ENCODE measurements at regions not wholly inside any gene's neighbourhood (a gene's known extent, or its start where the extent isn't known, plus 50 kb on each side); places are given as distances from the start of the nearest gene placed in this dataset.

GRCh38 chr1:106944721-106945120 lies 111.8 kb upstream of the PRMT6 start:
- Histone ChIP-seq H3K27ac (ENCODE audit: low read length, poor library complexity, severe bottlenecking) (no peak overlapping the region), H3K4ac (ENCODE audit: low read depth in 1 of 2, low read length in 2 of 2) (no peak overlapping the region), H2AK5ac (ENCODE audit: low read length, severe bottlenecking) (no peak overlapping the region), H2BK12ac (ENCODE audit: low read length in 2 of 2) (no peak overlapping the region), H3K4me2 (ENCODE audit: low read length, poor library complexity, severe bottlenecking) (no peak overlapping the region), H3K79me1 (replicated peaks; ENCODE audit: low read length, poor library complexity, severe bottlenecking) (no peaks in the 10 kb centered on the region), H3K4me1 (ENCODE audit: control insufficient read depth, insufficient read depth, low read depth, low read length) (no peaks in the 10 kb centered on the region), H3K4me3 (ENCODE audit: insufficient read depth in 1 of 2, low read depth in 1 of 2, low read length in 2 of 2) (no peak overlapping the region), H3K23ac (ENCODE audit: low read length in 2 of 2) (no peak overlapping the region), H3K9me3 (ENCODE audit: control insufficient read depth, low read length) (no peaks in the 10 kb centered on the region), H2AFZ (ENCODE audit: low read depth, low read length) (no peak overlapping the region), H4K8ac (ENCODE audit: low read length) (no peak overlapping the region), H3K27me3 (ENCODE audit: control insufficient read depth in 1 of 2, insufficient read depth in 1 of 2, low read length in 2 of 2) (no peaks in the 10 kb centered on the region), H3K9ac (ENCODE audit: low read length) (no peak overlapping the region), H4K91ac (ENCODE audit: low read length) (no peak overlapping the region), H2BK15ac (ENCODE audit: low read depth, poor library complexity, severe bottlenecking) (no peak overlapping the region), H3K36me3 (ENCODE audit: control insufficient read depth in 1 of 2, insufficient read depth in 2 of 2, low read depth in 1 of 2, low read length in 2 of 2) (no peaks in the 10 kb centered on the region), H2BK120ac (ENCODE audit: low read depth, low read length) (no peak overlapping the region), H3K14ac (ENCODE audit: low read length in 2 of 2) (no peak overlapping the region), H3K18ac (ENCODE audit: low read depth in 1 of 2, low read length in 2 of 2) (no peak overlapping the region), H2BK5ac (ENCODE audit: low read depth, low read length, poor library complexity, severe bottlenecking) (no peak overlapping the region)
- DNase-seq: no peak
- 87% methylated on average over 2 of the region's 2 CpGs for WGBS

GRCh38 chr1:106952776-106953175 lies 103.7 kb upstream of the PRMT6 start:
- no peak for DNase-seq
- H3K9me3 ChIP-seq (ENCODE audit: control insufficient read depth, low read length): no peaks in the 10 kb centered on the region
- no peak overlapping the region for H3K9ac ChIP-seq (ENCODE audit: low read length)
- no peaks in the 10 kb centered on the region for H3K4me1 ChIP-seq (ENCODE audit: control insufficient read depth, insufficient read depth, low read depth, low read length)
- no peak overlapping the region for H2BK5ac ChIP-seq (ENCODE audit: low read depth, low read length, poor library complexity, severe bottlenecking)
- no peaks in the 10 kb centered on the region for H3K79me1 ChIP-seq (replicated peaks; ENCODE audit: low read length, poor library complexity, severe bottlenecking)
- no peak overlapping the region for H2AFZ ChIP-seq (ENCODE audit: low read depth, low read length)
- no peaks in the 10 kb centered on the region for H3K27me3 ChIP-seq (ENCODE audit: control insufficient read depth in 1 of 2, insufficient read depth in 1 of 2, low read length in 2 of 2)
- no peak overlapping the region for H3K4ac ChIP-seq (ENCODE audit: low read depth in 1 of 2, low read length in 2 of 2)
- no peak overlapping the region for H2AK5ac ChIP-seq (ENCODE audit: low read length, severe bottlenecking)
- no peak overlapping the region for H3K18ac ChIP-seq (ENCODE audit: low read depth in 1 of 2, low read length in 2 of 2)
- H4K91ac ChIP-seq (ENCODE audit: low read length): no peak overlapping the region
- 84% methylated on average over 1 of the region's 1 CpG for WGBS
- no peak overlapping the region for H3K23ac ChIP-seq (ENCODE audit: low read length in 2 of 2)
- no peak overlapping the region for H2BK12ac ChIP-seq (ENCODE audit: low read length in 2 of 2)
- H4K8ac ChIP-seq (ENCODE audit: low read length): no peak overlapping the region
- H3K4me2 ChIP-seq (ENCODE audit: low read length, poor library complexity, severe bottlenecking): no peak overlapping the region
- no peaks in the 10 kb centered on the region for H3K36me3 ChIP-seq (ENCODE audit: control insufficient read depth in 1 of 2, insufficient read depth in 2 of 2, low read depth in 1 of 2, low read length in 2 of 2)
- H2BK120ac ChIP-seq (ENCODE audit: low read depth, low read length): no peak overlapping the region
- H2BK15ac ChIP-seq (ENCODE audit: low read depth, poor library complexity, severe bottlenecking): no peak overlapping the region
- H3K4me3 ChIP-seq (ENCODE audit: insufficient read depth in 1 of 2, low read depth in 1 of 2, low read length in 2 of 2): no peak overlapping the region
- no peak overlapping the region for H3K27ac ChIP-seq (ENCODE audit: low read length, poor library complexity, severe bottlenecking)
- H3K14ac ChIP-seq (ENCODE audit: low read length in 2 of 2): no peak overlapping the region

DNA sequence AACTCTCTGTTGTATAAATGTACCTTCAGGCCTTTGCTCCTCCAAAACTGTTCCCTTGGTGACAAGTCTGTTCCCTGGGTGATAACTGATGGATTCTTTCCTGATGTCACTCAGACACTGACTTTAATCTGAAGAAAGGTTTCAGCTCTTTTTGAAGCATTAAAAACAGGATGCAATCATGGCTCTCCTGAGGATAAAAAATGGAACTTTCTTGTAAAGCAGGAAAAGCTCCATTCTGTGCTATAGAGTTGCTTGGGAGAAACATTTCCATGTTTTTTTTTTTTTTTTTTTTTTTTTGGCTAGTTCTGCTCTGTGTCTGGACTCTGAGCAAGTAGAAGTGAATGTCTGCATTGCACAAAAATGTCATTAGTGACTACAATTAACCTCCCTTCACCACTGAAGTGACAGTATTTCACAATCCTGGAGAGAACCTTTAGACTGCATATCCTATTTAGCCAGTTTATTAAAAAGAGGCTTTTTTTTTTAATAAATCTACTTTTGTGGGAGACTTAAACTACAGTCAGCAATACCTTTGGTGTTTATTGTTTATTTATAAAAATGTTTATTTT lies 101.7 kb upstream of the PRMT6 start:
- Histone ChIP-seq H3K36me3 (ENCODE audit: control insufficient read depth in 1 of 2, insufficient read depth in 2 of 2, low read depth in 1 of 2, low read length in 2 of 2) (no peaks in the 10 kb centered on the region), H2AFZ (ENCODE audit: low read depth, low read length) (no peak overlapping the region), H3K23ac (ENCODE audit: low read length in 2 of 2) (no peak overlapping the region)

GRCh38 chr1:106956721-106957120 lies 99.8 kb upstream of the PRMT6 start:
- Histone ChIP-seq H3K4me2 (ENCODE audit: low read length, poor library complexity, severe bottlenecking) (no peak overlapping the region), H2BK120ac (ENCODE audit: low read depth, low read length) (no peak overlapping the region), H2BK15ac (ENCODE audit: low read depth, poor library complexity, severe bottlenecking) (no peak overlapping the region), H2AFZ (ENCODE audit: low read depth, low read length) (no peak overlapping the region), H2BK5ac (ENCODE audit: low read depth, low read length, poor library complexity, severe bottlenecking) (no peak overlapping the region), H3K4me3 (ENCODE audit: insufficient read depth in 1 of 2, low read depth in 1 of 2, low read length in 2 of 2) (peak overlapping the region in 1 of 2 experiments; percentile 2), H4K91ac (ENCODE audit: low read length) (no peak overlapping the region), H3K9me3 (ENCODE audit: control insufficient read depth, low read length) (no peaks in the 10 kb centered on the region), H4K8ac (ENCODE audit: low read length) (no peak overlapping the region), H3K79me1 (replicated peaks; ENCODE audit: low read length, poor library complexity, severe bottlenecking) (no peaks in the 10 kb centered on the region), H3K36me3 (ENCODE audit: control insufficient read depth in 1 of 2, insufficient read depth in 2 of 2, low read depth in 1 of 2, low read length in 2 of 2) (no peaks in the 10 kb centered on the region), H3K14ac (ENCODE audit: low read length in 2 of 2) (no peak overlapping the region), H3K27me3 (ENCODE audit: control insufficient read depth in 1 of 2, insufficient read depth in 1 of 2, low read length in 2 of 2) (no peaks in the 10 kb centered on the region), H3K4me1 (ENCODE audit: control insufficient read depth, insufficient read depth, low read depth, low read length) (no peaks in the 10 kb centered on the region), H2AK5ac (ENCODE audit: low read length, severe bottlenecking) (no peak overlapping the region), H2BK12ac (ENCODE audit: low read length in 2 of 2) (no peak overlapping the region), H3K4ac (ENCODE audit: low read depth in 1 of 2, low read length in 2 of 2) (no peak overlapping the region), H3K9ac (ENCODE audit: low read length) (no peak overlapping the region), H3K27ac (ENCODE audit: low read length, poor library complexity, severe bottlenecking) (no peak overlapping the region), H3K18ac (ENCODE audit: low read depth in 1 of 2, low read length in 2 of 2) (no peak overlapping the region), H3K23ac (ENCODE audit: low read length in 2 of 2) (no peak overlapping the region)
- 100% methylated on average over 1 of the region's 1 CpG for WGBS
- no peak for DNase-seq

More for the DNA sequence above, 101.7 kb upstream of the PRMT6 start:
- Histone ChIP-seq H3K4me3 (ENCODE audit: insufficient read depth in 1 of 2, low read depth in 1 of 2, low read length in 2 of 2) (no peak overlapping the region), H3K4ac (ENCODE audit: low read depth in 1 of 2, low read length in 2 of 2) (no peak overlapping the region), H3K4me2 (ENCODE audit: low read length, poor library complexity, severe bottlenecking) (no peak overlapping the region), H3K79me1 (replicated peaks; ENCODE audit: low read length, poor library complexity, severe bottlenecking) (no peaks in the 10 kb centered on the region), H2BK120ac (ENCODE audit: low read depth, low read length) (no peak overlapping the region), H2BK15ac (ENCODE audit: low read depth, poor library complexity, severe bottlenecking) (no peak overlapping the region), H3K27me3 (ENCODE audit: control insufficient read depth in 1 of 2, insufficient read depth in 1 of 2, low read length in 2 of 2) (no peaks in the 10 kb centered on the region), H2BK12ac (ENCODE audit: low read length in 2 of 2) (no peak overlapping the region), H2BK5ac (ENCODE audit: low read depth, low read length, poor library complexity, severe bottlenecking) (no peak overlapping the region), H3K14ac (ENCODE audit: low read length in 2 of 2) (no peak overlapping the region), H3K18ac (ENCODE audit: low read depth in 1 of 2, low read length in 2 of 2) (no peak overlapping the region), H3K9me3 (ENCODE audit: control insufficient read depth, low read length) (no peaks in the 10 kb centered on the region), H3K27ac (ENCODE audit: low read length, poor library complexity, severe bottlenecking) (no peak overlapping the region), H4K8ac (ENCODE audit: low read length) (no peak overlapping the region), H3K4me1 (ENCODE audit: control insufficient read depth, insufficient read depth, low read depth, low read length) (no peaks in the 10 kb centered on the region), H4K91ac (ENCODE audit: low read length) (no peak overlapping the region), H2AK5ac (ENCODE audit: low read length, severe bottlenecking) (no peak overlapping the region), H3K9ac (ENCODE audit: low read length) (no peak overlapping the region)
- no peak for DNase-seq
